B cell (primary cell): ENCODE measurements at regions not wholly inside any gene's neighbourhood (a gene's known extent, or its start where the extent isn't known, plus 50 kb on each side); places are given as distances from the start of the nearest gene placed in this dataset.
A peak's percentile ranks its signal among the peaks of the same experiment; 100 is the strongest.

Experiments used
- ATAC-seq: fragments of 200-7000 bp; cut with Tn5 transposase; one replicate; pipeline ENCODE4 v1.10.0; 2021; ENCODE audit warnings: low read depth, mild to moderate bottlenecking, moderate number of reproducible peaks, moderate library complexity
- CTCF ChIA-PET: fragments of 350-600 bp; sonication (Branson Sonifier 250); formaldehyde crosslinking; loops from one replicate; lab custom pipeline; 2021; ENCODE audit warnings: antibody characterized with exemption, inconsistent platforms; lab: Charles Lee
- POLR2A ChIA-PET: fragments of 350-600 bp; sonication (Branson Sonifier 250); formaldehyde crosslinking; loops from one replicate; lab custom pipeline; 2021; ENCODE audit warnings: antibody characterized with exemption; lab: Charles Lee
- DNase-seq: peaks from one replicate; pipeline ENCODE4 v3.0.0; 2013
- H2AFZ ChIP-seq: 2 replicates; pipeline ENCODE4 v1.6.1; 2012; ENCODE audit warnings: mild to moderate bottlenecking, low read depth, low read length; ENCODE audit not compliant: insufficient read depth, poor library complexity, severe bottlenecking
- H3K27ac ChIP-seq, 2 donors: 1 replicate in 1 of 2; 2 replicates in 1 of 2; pipeline ENCODE4 v1.5.1; 2012 to 2013; ENCODE audit warnings: low read length in 2 of 2, mild to moderate bottlenecking in 2 of 2, moderate library complexity in 1 of 2
- H3K27me3 ChIP-seq, 4 experiments: fragments of 200-600 bp in 1 of 4; sonication (generic) in 1 of 4; replicated peaks in 1 of 4; 1 replicate in 2 of 4; 2 replicates in 2 of 4; pipeline versions ENCODE4 v1.6.1 to v1.7.0; 2013 to 2016; ENCODE audit warnings: low read length in 3 of 4, mild to moderate bottlenecking in 2 of 4, mixed read lengths in 1 of 4, moderate library complexity in 1 of 4; ENCODE audit not compliant: insufficient read depth in 4 of 4, control insufficient read depth in 3 of 4; ENCODE audit errors: control extremely low read depth in 1 of 4
- H3K36me3 ChIP-seq, 2 experiments: replicated peaks in 1 of 2; 1 replicate in 1 of 2; 2 replicates in 1 of 2; pipeline versions ENCODE4 v1.6.1 to v1.7.1; 2013; ENCODE audit warnings: low read length in 1 of 2; ENCODE audit not compliant: insufficient read depth in 2 of 2, control insufficient read depth in 1 of 2; ENCODE audit errors: control extremely low read depth in 1 of 2, extremely low read depth in 1 of 2
- H3K4me1 ChIP-seq, 2 donors: fragments of 200-600 bp in 1 of 2; sonication (generic) in 1 of 2; 1 replicate in 1 of 2; 2 replicates in 1 of 2; pipeline versions ENCODE4 v1.5.1 to v1.6.1; 2013 to 2017; ENCODE audit warnings: low read length in 2 of 2; ENCODE audit not compliant: control insufficient read depth in 2 of 2, insufficient read depth in 2 of 2
- H3K4me2 ChIP-seq: replicated peaks from 2 replicates; pipeline ENCODE3; 2012; ENCODE audit warnings: mild to moderate bottlenecking, low read depth, low read length; ENCODE audit not compliant: poor library complexity, severe bottlenecking
- H3K4me3 ChIP-seq, 5 experiments: fragments of 200-600 bp in 1 of 5; sonication (generic) in 1 of 5; 1 replicate in 3 of 5; 2 replicates in 2 of 5; pipeline versions ENCODE4 v1.5.1 to v1.7.0; 2011 to 2016; ENCODE audit warnings: low read length in 4 of 5, mild to moderate bottlenecking in 4 of 5, low read depth in 2 of 5, control low read depth in 1 of 5, moderate library complexity in 1 of 5; ENCODE audit not compliant: insufficient read depth in 1 of 5; ENCODE audit errors: control extremely low read depth in 1 of 5, extremely low read depth in 1 of 5
- H3K79me2 ChIP-seq: fragments of 200-600 bp; sonication (generic); one replicate; pipeline ENCODE4 v1.6.0; 2016; ENCODE audit warnings: low read length; ENCODE audit not compliant: control insufficient read depth, insufficient read depth
- H3K9ac ChIP-seq: fragments of 200-600 bp; sonication (generic); 2 replicates; pipeline ENCODE4 v1.6.1; 2017; ENCODE audit warnings: mild to moderate bottlenecking, low read length, moderate library complexity
- H3K9me3 ChIP-seq, 3 donors: one replicate each; pipeline versions ENCODE4 v1.6.1 to v1.7.1; 2013; ENCODE audit warnings: low read length in 2 of 3; ENCODE audit not compliant: control insufficient read depth in 2 of 3, insufficient read depth in 1 of 3; ENCODE audit errors: control extremely low read depth in 1 of 3
- H4K20me1 ChIP-seq: 2 replicates; pipeline ENCODE4 v1.6.0; 2012; ENCODE audit warnings: mild to moderate bottlenecking, low read length; ENCODE audit not compliant: insufficient read depth, control insufficient read depth, poor library complexity, severe bottlenecking
- H3K27ac Mint-ChIP-seq: one replicate; pipeline ENCODE4 v1.8.0; 2021; ENCODE audit warnings: mixed read lengths
- H3K27me3 Mint-ChIP-seq: one replicate; pipeline ENCODE4 v1.8.0; 2021; ENCODE audit warnings: mixed read lengths
- H3K4me1 Mint-ChIP-seq: one replicate; pipeline ENCODE4 v1.8.0; 2021; ENCODE audit warnings: mixed read lengths
- H3K4me3 Mint-ChIP-seq: one replicate; pipeline ENCODE4 v1.8.0; 2021; ENCODE audit warnings: mixed read lengths
- H3K9me3 Mint-ChIP-seq: one replicate; pipeline ENCODE4 v1.8.0; 2022; ENCODE audit warnings: mixed read lengths; ENCODE audit not compliant: insufficient read depth
- EZH2 ChIP-seq: IDR thresholded peaks from 2 replicates; pipeline ENCODE4 v1.6.1; 2012; ENCODE audit warnings: borderline replicate concordance, low read depth, mild to moderate bottlenecking, moderate library complexity, low read length; ENCODE audit not compliant: insufficient read depth, poor library complexity, severe bottlenecking
- WGBS: methylation state at CpG from one replicate; pipeline ENCODE4 v1.1.5; 2013; ENCODE audit warnings: missing lambda C conversion rate; ENCODE audit not compliant: insufficient coverage; 5-methylcytosine and 5-hydroxymethylcytosine counted together
- intact Hi-C: fragments of 100-400 bp; cut with micrococcal nuclease; formaldehyde crosslinking; loops from one replicate; pipeline ENCODE4 v1.10.0; 2022
- TF ChIP-seq, protein P1 (sequence below): fragments of 200-600 bp; IDR thresholded peaks from one replicate; pipeline ENCODE4 v1.8.0; 2022; ENCODE audit warnings: antibody characterized with exemption, mild to moderate bottlenecking

- WGBS: 73% methylated on average over 9 of the region's 11 CpGs
- H3K4me3 Mint-ChIP-seq: peak overlapping the region; percentile 77
- H3K27ac ChIP-seq: peak overlapping the region; percentile 50 to 62
- no peaks in the 10 kb centered on the region for H3K27me3 Mint-ChIP-seq
- H3K4me2 ChIP-seq: peak overlapping the region; percentile 80
- TF ChIP-seq EZH2: no peak
- TF ChIP-seq, protein P1, sequence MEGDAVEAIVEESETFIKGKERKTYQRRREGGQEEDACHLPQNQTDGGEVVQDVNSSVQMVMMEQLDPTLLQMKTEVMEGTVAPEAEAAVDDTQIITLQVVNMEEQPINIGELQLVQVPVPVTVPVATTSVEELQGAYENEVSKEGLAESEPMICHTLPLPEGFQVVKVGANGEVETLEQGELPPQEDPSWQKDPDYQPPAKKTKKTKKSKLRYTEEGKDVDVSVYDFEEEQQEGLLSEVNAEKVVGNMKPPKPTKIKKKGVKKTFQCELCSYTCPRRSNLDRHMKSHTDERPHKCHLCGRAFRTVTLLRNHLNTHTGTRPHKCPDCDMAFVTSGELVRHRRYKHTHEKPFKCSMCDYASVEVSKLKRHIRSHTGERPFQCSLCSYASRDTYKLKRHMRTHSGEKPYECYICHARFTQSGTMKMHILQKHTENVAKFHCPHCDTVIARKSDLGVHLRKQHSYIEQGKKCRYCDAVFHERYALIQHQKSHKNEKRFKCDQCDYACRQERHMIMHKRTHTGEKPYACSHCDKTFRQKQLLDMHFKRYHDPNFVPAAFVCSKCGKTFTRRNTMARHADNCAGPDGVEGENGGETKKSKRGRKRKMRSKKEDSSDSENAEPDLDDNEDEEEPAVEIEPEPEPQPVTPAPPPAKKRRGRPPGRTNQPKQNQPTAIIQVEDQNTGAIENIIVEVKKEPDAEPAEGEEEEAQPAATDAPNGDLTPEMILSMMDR: no peak
- ATAC-seq: peak; percentile 57
- H3K4me1 Mint-ChIP-seq: peaks cover 33% of the 10 kb centered on the region
- no peaks in the 10 kb centered on the region for H4K20me1 ChIP-seq
- H3K9ac ChIP-seq: peak overlapping the region; percentile 53
- peaks cover 1 to 7% (median 5%) of the 10 kb centered on the region in 3 donors for H3K9me3 ChIP-seq
- peak overlapping the region; percentile 75 for H2AFZ ChIP-seq
- peaks cover 3% of the 10 kb centered on the region for H3K9me3 Mint-ChIP-seq
- CTCF ChIA-PET: interaction anchor here (0.7 to 3.8 kb wide), 11 partner anchors 9 to 335 kb away, joined by 3 to 24 read pairs (median 5); partner anchors contain the start of gene PFKFB3
- H3K79me2 ChIP-seq: no peaks in the 10 kb centered on the region
- DNase-seq: peak; percentile 68
- no peaks in the 10 kb centered on the region for H3K27me3 ChIP-seq
- peaks cover 21 to 27% of the 10 kb centered on the region in 2 donors for H3K4me1 ChIP-seq
- no peaks in the 10 kb centered on the region for H3K36me3 ChIP-seq
- H3K4me3 ChIP-seq: peak overlapping the region in 4 of 5 experiments; percentile 16 to 54 (median 40)
- H3K27ac Mint-ChIP-seq: peak overlapping the region; percentile 86
- intact Hi-C loops: loop anchor here (5.0 to 10.0 kb wide), 2 partner anchors 37 to 884 kb away; no protein-coding TSS in a partner anchor
- POLR2A ChIA-PET: interaction anchor here (0.6 to 2.0 kb wide), 6 partner anchors 9 to 684 kb away, joined by 3 to 6 read pairs (median 4); no protein-coding TSS in a partner anchor
Measured at GRCh38 chr10:6328699-6329423, 126.1 kb downstream of the PFKFB3 start.

- H3K79me2 ChIP-seq: no peaks in the 10 kb centered on the region
- H3K27ac ChIP-seq: no peak overlapping the region
- Mint-ChIP-seq H3K4me1 (peaks cover 21% of the 10 kb centered on the region), H3K9me3 (peaks cover 3% of the 10 kb centered on the region), H3K27ac (no peak overlapping the region), H3K27me3 (no peaks in the 10 kb centered on the region), H3K4me3 (no peak overlapping the region)
- no peaks in the 10 kb centered on the region for H3K36me3 ChIP-seq
- CTCF ChIA-PET: no interaction called here
- no peak for ATAC-seq
- H3K4me3 ChIP-seq: no peak overlapping the region
- TF ChIP-seq, protein P1: no peak
- no peak for TF ChIP-seq EZH2
- no peak overlapping the region for H3K9ac ChIP-seq
- H3K4me2 ChIP-seq: no peak overlapping the region
- WGBS: 96% methylated on average over 4 of the region's 4 CpGs
- no peak for DNase-seq
- no peak overlapping the region for H2AFZ ChIP-seq
- H3K9me3 ChIP-seq: peaks cover 3 to 7% (median 7%) of the 10 kb centered on the region in 3 donors
- no peaks in the 10 kb centered on the region for H3K27me3 ChIP-seq
- H3K4me1 ChIP-seq: peaks cover 17 to 22% of the 10 kb centered on the region in 2 donors
- POLR2A ChIA-PET: interaction anchor here (0.6 kb wide), 2 partner anchors 67 to 79 kb away, joined by 3 to 4 read pairs; no protein-coding TSS in a partner anchor
- intact Hi-C loops: no loop called here
- H4K20me1 ChIP-seq: no peaks in the 10 kb centered on the region
Measured at GRCh38 chr10:6333086-6333485, 130.4 kb downstream of the PFKFB3 start.
